GM21529 (cell line): ENCODE measurements at regions not wholly inside any gene's neighbourhood (a gene's known extent, or its start where the extent isn't known, plus 50 kb on each side); places are given as distances from the start of the nearest gene placed in this dataset.

Source experiments
- ATAC-seq: cut with Tn5 transposase; IDR thresholded peaks from one replicate; pipeline ENCODE4 v1.9.1; 2021; ENCODE audit not compliant: unreplicated experiment

DNA sequence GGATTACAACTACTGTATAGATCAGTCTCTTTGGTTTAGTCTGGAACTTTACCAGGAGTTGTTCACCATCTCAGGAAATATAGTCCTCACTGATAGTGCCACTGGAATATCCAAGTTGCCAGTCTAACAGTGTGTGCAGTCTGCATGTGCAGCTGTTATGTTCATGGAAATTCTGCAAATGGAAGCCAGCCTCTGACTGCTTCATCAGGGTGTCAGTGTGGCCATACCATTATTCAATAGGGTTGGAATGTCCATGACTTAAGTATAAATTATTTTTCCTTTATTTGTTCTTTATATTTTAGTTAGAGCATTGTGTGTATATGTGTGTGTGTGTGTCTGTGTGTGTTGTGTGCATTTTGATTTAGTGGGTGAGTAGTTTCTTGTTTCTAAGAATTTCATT lies 51.8 kb downstream of the C11orf96 start:
- no peak for ATAC-seq

DNA sequence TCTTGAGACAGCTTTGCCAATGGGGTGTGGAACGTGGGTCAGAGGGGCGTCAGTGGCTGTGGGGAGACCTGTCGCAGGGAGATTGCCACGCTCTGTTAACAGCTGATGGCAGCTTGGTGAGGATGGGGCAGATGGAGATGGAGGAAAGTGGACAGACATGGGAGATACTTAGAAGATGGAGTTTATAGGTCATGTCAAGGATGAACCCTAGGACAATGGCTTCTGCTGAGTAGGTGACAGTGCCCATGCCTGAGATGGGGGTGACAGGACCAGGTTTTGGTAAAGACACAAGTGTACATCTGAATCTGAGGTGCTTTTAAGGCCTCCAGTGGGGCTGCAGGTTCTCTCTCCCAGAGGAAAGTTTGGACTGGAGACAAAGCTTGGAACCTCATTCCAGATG lies 51.5 kb upstream of the ACCSL start:
- no peak for ATAC-seq

DNA sequence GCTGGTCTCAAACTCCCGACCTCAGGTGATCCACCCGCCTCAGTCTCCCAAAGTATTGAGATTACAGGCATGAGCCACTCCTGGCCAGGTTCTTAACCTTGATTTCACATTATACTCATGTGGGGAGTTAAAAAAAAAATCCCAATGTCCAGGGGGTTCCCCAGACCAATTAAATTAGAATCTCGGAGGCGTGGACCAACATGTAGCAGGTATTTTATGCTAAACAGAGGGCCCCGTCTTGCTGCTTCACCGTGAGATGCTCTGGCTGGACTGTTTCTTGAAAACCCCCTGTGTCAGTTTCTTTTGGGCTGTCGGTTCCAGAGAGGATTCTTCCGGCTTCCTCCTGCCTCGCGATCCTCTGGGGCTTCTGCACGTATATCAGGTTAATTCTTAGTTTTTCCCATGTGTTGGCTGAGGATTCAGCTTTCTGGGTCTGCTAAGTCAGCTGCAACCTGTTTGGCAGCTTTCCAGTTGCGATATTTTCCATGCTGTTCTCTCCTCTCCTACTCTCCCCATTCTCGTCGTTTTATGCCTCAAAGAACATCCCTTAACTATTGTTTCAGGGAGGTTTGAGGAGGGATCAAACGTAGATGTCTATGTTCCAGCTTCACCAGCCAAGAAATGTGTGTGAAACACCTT lies 50.6 kb upstream of the ACCSL start:
- peak; percentile 61 for ATAC-seq
